Fibroblast of skin of back (primary cell): ENCODE measurements at regions not wholly inside any gene's neighbourhood (a gene's known extent, or its start where the extent isn't known, plus 50 kb on each side); places are given as distances from the start of the nearest gene placed in this dataset.
"Not testable (repeated sequence)": the region's sequence is repeated elsewhere in the genome, so short reads cannot be mapped to it uniquely, and the experiment has no call there.

Experiments used
- DNase-seq: peaks from one replicate; pipeline ENCODE4 v3.0.0-alpha.2; 2013

DNA sequence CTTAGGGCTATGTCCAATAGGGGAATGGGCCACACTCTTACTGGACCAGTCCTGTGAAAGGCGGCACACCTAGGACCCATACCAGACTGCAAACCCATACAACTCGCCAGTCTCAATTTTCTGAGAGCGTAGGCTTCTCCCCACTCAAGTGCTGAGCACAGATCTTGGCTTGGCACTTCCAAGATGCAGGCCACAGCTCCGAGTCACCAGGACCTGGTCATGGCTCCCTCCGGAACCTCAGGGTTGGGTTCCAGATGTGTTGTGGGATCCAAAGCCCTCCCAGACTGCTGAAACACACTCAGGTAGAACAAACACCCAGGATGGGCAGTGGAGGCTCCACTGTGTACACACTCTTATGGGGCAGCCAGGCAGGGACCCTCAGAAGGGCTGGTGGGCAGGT lies 103.3 kb downstream of the TMEM144 start:
- peak; percentile 34 for DNase-seq

GRCh38 chr4:158314756-158315487 lies 104.6 kb downstream of the TMEM144 start:
- peak; percentile 98 for DNase-seq

- DNase-seq = peak; percentile 90
Measured at GRCh38 chr4:158315706-158316105, 105.4 kb downstream of the TMEM144 start.

- peak; percentile 43 for DNase-seq
Measured at GRCh38 chr4:158316264-158316663, 106.0 kb downstream of the TMEM144 start.

GRCh38 chr4:158319880-158320279 lies 109.6 kb downstream of the TMEM144 start:
- DNase-seq = no peak

DNA sequence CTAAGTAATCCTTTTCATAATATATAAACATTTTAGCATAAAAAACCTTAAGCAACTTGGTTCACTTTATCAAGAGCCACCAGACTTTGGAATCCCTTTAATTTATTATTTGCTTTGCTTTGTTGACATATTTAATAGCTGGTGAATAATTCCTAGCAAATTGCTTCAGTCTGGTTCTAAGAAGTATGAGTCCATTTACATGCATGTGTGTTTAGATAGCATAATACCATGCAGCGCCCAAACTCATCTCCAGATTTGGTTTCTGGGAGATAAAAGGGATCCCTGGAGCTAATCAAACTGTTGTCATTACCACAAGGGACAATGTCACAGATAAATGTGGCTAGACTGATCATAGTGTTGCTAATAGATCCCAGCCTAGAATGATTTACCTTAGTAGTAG lies 111.8 kb downstream of the TMEM144 start:
- DNase-seq = no peak

DNA sequence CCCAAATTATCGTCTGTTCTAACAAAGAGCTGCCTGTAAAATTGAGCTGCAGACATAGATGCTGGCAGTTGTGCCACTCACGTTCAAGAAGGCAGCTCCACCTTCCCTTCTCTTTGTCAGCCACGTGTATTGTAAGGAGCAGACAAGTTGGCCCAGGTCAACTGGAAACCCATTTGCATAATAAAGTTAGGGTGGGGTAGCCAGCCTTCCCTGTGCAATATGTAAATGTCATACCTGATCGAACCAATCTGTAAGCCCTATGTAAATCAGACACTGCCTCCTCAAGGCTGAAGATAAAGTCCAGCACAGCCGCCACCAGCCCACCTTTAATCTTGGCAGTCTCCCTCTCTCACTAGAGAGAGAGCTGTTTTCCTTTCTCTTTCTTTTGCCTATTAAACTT lies 117.2 kb downstream of the TMEM144 start:
- DNase-seq = no peak

GRCh38 chr4:158331863-158332262 lies 121.6 kb downstream of the TMEM144 start:
- no peak for DNase-seq

DNA sequence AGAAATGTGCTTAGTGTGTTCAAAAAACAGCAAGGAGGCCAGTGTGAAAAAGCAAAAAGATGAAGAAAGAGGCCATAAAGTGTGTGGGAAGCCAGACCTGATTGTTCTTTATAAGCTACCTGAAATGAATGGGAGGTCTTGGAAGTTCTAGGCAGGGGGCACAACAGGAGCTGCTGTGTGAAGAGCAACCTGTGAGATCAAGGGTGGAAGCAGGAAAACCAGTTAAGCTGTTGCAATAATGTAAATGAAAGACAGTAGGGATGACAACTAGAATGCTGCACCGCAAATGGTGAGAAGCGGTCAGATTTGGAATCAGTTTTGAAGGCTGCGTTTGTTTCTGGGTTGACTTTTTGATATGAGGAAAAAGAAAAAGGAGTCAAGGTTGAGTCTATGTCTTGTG lies 123.5 kb downstream of the TMEM144 start:
- DNase-seq = no peak

GRCh38 chr4:158341896-158342295 lies 131.6 kb downstream of the TMEM144 start:
- no peak for DNase-seq

- DNase-seq = no peak
Measured at GRCh38 chr4:158346576-158346975, 136.3 kb downstream of the TMEM144 start.

DNA sequence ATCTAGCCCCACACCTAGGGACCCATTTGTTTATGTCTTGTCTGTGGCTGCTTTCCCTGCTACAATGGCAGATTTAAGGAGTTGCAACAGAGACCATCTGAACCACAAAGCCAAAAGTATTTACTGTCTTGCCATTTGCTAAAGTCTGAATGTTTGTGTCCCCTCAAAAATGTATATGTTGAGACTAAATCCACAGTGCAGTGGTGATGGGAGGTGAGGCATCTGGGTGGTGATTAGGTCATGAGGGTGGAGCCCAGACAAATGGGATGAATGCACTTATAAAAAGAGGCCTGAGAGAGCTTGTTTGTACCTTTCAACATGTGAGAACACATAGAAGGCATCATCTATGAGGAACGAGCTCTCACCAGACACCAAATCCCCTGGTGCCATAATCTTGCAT lies 137.3 kb downstream of the TMEM144 start:
- DNase-seq = peak; percentile 13

DNA sequence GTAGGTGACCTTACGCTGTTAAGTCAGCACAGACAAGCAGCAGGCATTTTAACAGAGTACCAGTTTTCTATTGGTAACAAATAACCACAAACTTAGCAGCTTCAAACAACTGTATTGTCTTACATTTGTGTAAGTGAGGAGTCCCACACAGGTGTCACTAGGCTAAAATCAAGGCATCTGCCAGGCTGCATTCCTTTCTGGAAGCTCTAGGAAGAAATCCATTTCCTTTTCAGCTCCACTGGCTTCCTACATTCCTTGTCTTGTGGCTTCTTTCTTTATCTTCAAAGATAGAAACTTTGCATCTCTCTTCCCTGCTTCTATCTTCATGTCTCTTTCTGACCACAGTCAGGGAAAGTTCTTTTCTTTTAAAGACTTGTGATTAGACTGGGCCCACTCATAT lies 139.9 kb downstream of the TMEM144 start:
- no peak for DNase-seq

DNA sequence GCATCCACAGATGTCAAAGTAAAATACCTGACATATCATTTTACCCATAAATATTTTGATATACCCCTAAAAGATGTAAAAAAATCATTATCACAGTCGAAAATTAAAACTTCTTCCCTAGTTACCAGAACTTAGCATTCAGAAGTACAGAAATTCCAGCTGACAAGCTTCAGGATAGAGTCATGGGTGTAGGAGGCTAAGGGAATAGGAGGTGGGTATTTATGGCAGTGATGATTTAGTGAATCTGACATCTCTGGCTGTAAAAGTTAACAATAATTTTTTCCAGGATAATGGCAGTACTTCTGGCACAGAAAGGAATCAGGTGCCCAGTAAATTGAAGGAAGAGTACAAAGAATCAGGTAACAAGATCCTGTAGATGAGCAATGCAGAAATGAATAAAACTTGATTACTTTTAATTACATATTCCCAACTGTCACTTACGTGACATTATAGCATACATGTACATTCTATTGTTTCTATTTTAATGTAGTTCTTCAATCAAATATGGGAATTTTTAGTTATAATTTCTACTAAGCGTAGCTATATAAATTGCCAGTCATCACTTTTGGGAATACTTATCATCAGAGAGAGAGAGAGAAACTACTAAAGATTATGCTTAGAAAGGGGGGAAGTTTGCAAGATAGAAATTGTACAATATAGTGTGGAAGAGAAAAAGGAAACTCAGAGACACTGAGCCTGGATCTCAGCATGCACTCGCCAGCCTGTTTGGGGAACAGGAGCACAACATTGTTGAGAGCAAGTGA lies 143.4 kb downstream of the TMEM144 start:
- DNase-seq = no peak

- DNase-seq = peak; percentile 64
Measured at GRCh38 chr4:158356301-158356700, 146.0 kb downstream of the TMEM144 start.

GRCh38 chr4:158367932-158368441 lies 153.7 kb upstream of the RXFP1 start:
- DNase-seq = not testable (repeated sequence)

DNA sequence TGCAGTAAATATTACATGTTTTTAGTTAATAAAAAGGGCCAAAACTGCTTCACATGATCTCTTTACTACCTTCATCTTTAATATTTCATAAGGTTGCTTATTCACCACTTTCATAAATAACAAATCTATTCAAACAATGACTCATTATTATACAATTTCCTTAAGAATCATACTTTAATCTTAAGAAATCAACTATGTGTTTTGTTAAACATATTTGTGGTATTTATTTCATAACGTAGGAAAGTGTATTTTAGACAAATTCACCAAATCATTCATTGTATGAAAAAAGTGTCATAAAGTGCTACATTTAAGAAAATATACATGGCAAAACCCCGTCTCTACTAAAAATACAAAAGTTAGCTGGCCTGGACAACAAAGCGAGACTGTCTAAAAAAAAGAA lies 150.5 kb upstream of the RXFP1 start:
- peak; percentile 88 for DNase-seq

GRCh38 chr4:158374318-158374717 lies 147.4 kb upstream of the RXFP1 start:
- no peak for DNase-seq

GRCh38 chr4:158376106-158376840 lies 145.4 kb upstream of the RXFP1 start:
- no peak for DNase-seq

- no peak for DNase-seq
Measured at GRCh38 chr4:158384414-158384813, 137.3 kb upstream of the RXFP1 start.

DNA sequence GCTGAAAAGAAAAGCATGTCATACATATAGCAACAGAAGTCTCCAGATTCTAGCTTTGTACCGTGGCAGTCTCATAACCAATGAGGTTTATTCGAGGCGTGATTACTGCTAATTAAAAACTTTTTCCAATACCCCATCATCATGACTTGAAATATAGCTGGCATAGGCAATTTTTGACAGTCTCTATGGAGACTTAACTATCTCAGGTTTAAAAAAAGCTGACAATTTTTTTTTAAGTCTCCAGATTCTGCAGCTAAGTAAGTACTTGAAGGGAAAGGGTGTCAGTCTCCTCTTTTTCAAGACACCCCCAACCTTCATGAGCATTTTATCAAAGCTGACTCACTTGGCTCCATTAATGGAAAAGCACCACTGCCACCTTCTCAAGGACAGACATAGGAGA lies 126.3 kb upstream of the RXFP1 start:
- DNase-seq = no peak

GRCh38 chr4:158395889-158396288 lies 125.8 kb upstream of the RXFP1 start:
- no peak for DNase-seq

DNA sequence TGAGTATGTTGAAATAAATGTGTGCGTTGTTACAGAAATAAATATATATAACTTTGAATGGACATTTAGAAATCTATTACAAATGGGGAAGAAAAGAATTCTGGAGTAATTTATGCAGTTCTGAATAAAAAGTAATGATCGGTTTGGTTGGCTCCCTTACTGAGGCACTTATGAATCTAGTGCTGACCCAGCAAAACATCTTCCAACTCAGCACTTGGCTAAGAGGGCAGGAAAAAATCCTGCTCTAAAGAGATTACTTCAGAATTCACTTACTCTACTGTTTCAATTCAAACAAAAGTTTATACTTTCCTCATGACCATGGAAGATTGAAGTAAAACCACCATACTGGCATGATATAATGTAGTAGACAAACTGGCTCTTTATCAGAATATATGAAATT lies 123.9 kb upstream of the RXFP1 start:
- no peak for DNase-seq
